NCI-H748 (cell line): ENCODE measurements at regions not wholly inside any gene's neighbourhood (a gene's known extent, or its start where the extent isn't known, plus 50 kb on each side); places are given as distances from the start of the nearest gene placed in this dataset.

Experiments
- DNase-seq: peaks from one replicate; lab custom pipeline; 2025; ENCODE audit not compliant: unreplicated experiment; lab: John Stamatoyannopoulos, UW

GRCh38 chr5:44660251-44660650 is 148.5 kb upstream of the MRPS30 start:
- DNase-seq = no peak

- no peak for DNase-seq
Measured at GRCh38 chr5:44659334-44659733, 149.4 kb upstream of the MRPS30 start.

DNA sequence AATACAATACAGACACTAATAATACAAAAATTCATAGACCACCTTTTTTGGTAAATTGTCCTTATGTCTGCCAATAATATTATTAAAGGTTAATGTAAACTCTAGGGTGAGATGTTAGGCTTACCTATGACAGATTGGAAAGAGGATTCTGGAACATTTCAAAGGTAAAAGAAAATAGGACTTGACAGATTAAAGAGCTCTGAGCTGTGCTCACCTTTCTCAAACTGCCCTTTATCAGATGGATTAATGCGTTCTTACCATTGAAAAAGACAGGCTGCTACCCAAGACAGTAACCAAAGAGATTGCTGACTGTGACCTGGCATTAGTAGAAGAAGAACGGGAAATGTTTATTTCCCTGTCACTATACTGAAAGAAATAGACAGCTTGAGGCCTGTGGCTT is 156.1 kb upstream of the MRPS30 start:
- DNase-seq = no peak

DNA sequence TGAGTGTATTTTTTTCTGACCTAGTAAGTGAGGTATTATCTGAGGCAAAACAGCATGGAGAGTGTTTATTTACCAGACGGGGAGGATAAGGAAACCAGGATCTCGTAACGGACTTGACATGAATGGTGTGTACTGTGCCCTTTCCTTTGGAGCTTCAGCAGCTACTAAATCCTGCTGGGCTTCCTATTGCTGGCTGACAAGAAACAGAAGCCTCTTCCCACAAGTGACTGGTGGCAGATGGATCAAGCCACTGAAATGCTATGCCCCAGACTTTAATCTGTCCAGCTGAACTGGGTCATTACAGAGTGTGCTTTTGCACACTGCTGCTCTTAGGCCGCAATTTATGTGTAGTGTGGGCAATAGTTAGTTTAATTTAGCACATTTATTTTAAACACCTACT is 162.7 kb upstream of the MRPS30 start:
- DNase-seq = peak; percentile 24

GRCh38 chr5:44645502-44645901 is 163.2 kb upstream of the MRPS30 start:
- no peak for DNase-seq

- DNase-seq = no peak
Measured at GRCh38 chr5:44644628-44645027, 164.1 kb upstream of the MRPS30 start.

DNA sequence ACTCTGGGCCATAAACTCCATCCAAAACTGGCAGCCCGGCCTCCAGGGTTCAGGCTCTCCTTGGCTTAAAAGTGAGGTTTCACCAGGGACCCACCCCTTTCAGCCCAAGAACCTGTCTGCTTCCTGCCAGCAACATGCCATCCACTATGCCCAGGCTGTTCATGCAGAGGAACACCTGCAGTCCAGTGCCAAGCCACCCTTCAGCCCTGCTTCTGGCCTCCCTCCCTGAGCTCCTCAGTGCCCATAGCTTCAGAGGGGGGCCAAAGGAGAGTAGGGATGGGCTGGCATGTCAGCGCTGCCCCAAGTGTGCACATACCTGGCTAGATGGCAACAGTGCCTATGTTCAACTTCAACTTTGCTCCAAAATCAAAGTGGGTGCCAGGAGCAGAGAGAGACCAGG is 166.9 kb upstream of the MRPS30 start:
- DNase-seq = no peak

DNA sequence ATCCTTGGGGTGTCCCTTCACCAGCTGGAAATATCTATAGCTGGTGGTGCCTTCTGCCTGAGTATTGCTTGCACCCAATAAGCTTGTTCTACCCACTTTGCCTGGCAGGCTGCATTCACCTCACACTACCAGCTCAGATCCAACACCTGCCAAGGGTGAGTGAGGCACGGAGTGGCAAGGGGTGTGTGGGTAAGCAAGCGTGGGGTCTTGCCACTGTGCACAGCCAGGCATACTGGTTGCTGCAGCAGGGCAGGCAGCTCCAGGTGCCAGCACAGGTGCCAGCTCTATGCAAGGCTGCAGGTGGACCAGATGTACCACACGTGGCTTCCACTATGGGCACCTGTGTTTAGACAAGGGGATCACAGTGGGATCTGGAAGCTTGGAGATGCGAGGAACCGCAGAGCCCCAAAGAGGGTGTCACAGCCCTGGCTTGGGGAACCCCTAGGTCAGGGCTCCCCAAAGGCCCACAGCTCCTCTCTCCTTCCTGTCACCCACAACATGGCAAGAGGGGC is 167.7 kb upstream of the MRPS30 start:
- DNase-seq = no peak

DNA sequence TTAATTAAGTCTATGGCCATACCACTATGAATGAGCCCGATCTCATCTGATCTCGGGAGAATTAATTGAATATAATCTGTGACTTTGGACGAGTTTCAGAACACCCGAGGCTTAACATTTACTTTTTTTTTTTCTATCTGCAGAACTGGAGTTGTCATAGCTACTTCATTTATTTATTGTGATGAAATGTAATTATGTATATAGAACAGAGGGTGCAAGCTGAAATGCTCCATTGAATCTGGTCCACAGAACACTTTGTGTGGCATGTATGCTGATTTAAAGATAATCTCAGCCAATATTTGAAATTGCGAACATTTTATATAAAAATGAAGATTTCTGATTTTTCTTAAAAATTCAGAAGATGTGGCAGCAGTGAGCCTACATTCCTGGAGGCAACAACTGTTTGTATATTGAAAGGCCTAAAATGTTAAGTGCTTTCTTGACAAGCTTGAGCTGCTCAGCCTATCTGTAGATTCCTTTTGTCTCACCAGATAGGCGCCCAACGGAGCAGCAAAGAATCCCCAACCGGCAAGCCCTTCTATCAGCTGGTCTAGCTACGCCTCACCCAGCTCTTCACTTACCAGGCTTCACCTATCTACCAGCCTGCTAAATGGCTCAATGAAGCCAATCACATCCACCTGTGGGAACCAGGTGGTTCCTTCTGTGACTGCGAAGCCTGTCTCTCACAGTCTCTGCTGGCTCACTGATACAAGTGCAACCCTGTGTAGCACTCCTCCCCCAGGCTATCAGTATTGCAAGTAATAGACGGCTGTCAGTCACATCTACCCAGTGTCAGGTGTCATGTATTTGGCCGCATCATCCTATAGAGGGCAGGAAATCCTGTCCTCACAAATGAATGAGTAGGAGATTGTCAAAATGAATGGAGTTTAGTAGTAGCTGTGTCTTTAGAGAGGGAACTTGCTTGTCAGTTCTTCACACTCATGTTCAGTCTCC is 170.6 kb upstream of the MRPS30 start:
- DNase-seq = peak; percentile 50

- DNase-seq = no peak
Measured at GRCh38 chr5:44632344-44632743, 176.4 kb upstream of the MRPS30 start.

GRCh38 chr5:44626846-44627245 is 181.9 kb upstream of the MRPS30 start:
- no peak for DNase-seq

GRCh38 chr5:44622331-44622730 is 186.4 kb upstream of the MRPS30 start:
- no peak for DNase-seq

DNA sequence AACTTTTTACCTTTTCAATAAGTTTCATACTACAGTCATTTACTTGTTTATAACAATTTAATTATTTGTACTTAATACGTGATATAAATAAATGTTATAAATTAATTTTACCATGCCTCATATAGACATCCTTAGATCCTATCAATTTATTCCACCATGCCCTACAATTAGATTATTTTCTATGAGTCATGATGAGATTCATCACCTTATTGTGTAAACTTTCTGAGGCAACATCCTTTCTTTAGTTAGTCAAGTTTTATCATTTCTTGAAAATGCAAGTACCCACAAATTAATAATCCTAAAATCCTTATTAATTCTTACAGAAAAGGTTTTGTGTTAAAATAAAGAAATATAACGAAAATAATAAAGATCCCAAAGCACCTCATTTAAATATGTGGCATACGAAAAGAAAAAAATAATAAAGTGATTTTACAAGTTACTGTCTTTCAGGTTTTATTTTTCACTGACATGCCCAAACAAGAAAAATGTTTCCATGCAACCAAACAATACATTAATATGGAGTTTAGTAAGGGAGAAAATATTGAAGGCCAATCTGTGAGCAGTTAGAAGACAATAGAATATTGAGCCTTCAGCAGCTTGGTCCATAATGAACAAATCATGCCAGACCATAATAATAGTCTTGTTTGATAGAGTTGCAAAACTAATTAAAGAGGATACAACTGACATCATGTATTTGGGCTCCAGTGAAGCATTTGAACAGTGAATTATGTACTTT is 188.7 kb upstream of the MRPS30 start:
- no peak for DNase-seq

GRCh38 chr5:44614845-44615244 is 193.9 kb upstream of the MRPS30 start:
- DNase-seq = no peak

GRCh38 chr5:44613936-44614335 is 194.8 kb upstream of the MRPS30 start:
- DNase-seq = no peak

GRCh38 chr5:44605926-44606325 is 202.8 kb upstream of the MRPS30 start:
- DNase-seq = no peak

DNA sequence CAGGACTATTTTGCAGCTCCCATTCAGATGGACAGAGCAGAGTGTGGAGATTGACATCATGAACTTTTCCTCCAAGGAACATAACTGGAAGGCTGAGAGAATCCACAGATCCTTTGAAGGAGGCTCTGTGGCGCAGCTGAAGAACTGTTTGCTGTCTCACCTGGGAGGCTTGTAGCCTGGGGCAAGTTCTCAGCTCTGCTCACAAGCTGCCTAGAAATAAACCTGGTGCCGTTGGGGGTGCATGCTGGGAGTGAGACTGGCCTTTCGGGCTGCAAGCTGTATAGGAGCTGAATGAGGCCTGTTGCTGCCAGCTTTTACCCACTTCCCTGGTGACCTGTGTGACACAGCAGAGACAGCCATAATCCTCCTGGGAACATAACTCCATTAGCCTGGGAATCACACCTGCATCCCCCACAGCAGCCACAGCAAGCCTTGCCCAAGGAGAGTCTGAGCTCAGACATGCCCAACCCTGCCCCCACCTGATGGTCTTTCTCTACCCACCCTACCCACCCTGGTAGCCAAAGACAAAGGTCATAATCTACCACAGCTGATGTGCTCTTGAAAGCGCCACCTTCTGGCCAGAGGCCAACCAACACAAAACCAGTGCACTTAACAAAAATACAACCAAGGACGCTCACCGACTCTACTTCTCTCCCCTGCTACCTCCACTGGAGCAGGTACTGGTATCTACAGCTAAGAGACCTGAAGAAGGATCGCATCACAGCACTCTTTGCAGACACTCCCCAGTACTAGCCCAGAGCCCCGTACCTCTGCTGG is 205.1 kb upstream of the MRPS30 start:
- DNase-seq = peak; percentile 41

DNA sequence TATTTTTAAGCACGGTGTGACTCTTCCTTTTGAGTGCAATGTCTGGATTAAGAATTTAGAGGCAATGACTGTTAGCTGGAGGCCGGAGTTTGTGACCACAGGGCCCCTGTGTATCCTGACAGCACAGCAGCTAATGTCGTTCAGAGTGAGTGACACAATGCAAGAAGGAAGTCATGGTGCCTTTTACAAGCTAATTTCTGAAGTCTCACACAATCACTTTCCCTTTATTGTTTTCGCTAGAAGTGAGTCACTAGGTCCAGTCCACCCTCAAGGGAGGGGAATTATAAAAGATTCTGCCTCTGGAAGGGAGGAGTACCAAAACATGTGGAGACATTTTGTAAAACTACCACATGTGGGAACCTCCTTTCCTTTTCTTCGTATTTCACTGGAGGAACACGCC is 185.5 kb upstream of the FGF10 start:
- no peak for DNase-seq

DNA sequence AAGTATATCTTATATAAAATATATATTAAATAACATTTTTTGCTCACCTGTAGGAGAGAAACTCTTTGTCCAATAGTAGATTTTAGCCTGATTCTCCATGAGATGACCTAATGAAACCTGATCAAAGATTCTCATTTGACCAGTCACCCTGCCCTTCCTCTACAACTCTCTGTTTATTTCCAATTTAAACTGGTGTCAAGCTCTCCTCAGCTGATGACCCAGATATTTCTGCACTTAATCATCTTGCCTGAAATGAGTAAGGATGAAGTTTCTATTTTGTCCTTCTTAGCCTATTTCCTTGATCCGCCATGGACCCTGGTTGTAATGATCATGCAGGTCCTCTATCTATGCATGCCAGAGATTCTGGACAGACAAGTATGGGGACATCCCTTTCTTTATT is 179.3 kb upstream of the FGF10 start:
- no peak for DNase-seq

DNA sequence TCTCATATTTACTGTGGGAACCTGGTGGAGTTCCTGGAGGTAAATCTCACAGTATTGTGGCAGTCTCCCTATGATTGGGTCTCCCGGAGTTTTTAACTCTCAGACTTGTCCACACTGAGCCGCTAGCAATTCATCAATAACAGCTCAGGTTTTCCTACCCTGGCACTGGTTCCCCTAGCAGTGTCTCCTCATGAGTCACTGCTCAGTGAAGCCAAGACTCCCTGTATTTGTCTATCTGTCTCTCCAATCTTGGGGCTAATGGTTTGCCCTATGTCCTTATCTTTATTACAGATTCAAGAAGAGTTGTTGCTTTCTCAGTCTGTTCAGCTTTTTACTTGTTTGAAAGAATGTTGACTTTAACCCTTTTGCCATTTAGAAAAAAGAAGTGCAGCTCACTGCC is 176.7 kb upstream of the FGF10 start:
- no peak for DNase-seq

GRCh38 chr5:44565360-44565759 is 176.1 kb upstream of the FGF10 start:
- DNase-seq = no peak
